ENCODE measurements at regions not wholly inside any gene's neighbourhood (a gene's known extent, or its start where the extent isn't known, plus 50 kb on each side); places are given as distances from the start of the nearest gene placed in this dataset.

- no peak for TF ChIP-seq CTCF (IDR thresholded peaks at IDR 0.05; ENCODE audit: borderline replicate concordance, extremely low read depth, insufficient read depth)
- no peaks in the 10 kb centered on the region for H3K9me3 ChIP-seq (ENCODE audit: control insufficient read depth in 2 of 3, insufficient read depth in 1 of 3, low read length in 3 of 3)
- DNase-seq (peak in 1 of 5 donors; percentile 32), FAIRE-seq (no peak)
- H3K4me3 ChIP-seq (ENCODE audit: low read length in 3 of 3) = no peak overlapping the region
- no peaks in the 10 kb centered on the region for H3K36me3 ChIP-seq (ENCODE audit: control insufficient read depth in 2 of 3, insufficient read depth in 3 of 3, low read length in 3 of 3)
- H3K27me3 ChIP-seq (ENCODE audit: control insufficient read depth, insufficient read depth, low read length) = no peaks in the 10 kb centered on the region
- no peak overlapping the region for H3K27ac ChIP-seq (ENCODE audit: low read depth in 2 of 2, low read length in 2 of 2)
- peaks cover 0 to 20% (median 17%) of the 10 kb centered on the region in 3 donors for H3K4me1 ChIP-seq (ENCODE audit: control insufficient read depth in 2 of 3, insufficient read depth in 2 of 3, low read depth in 1 of 3, low read length in 3 of 3)
- no peak overlapping the region for H3K9ac ChIP-seq (ENCODE audit: low read length in 3 of 3)
- intact Hi-C loops (cut with DNase I) = no loop called here
Observed at GRCh38 chr5:134463176-134463720, 51.6 kb upstream of the CDKN2AIPNL start.

GRCh38 chr5:134462761-134463160, 51.1 kb upstream of the CDKN2AIPNL start:
- intact Hi-C loops (cut with DNase I) = no loop called here

GRCh38 chr5:134462047-134462575, 50.4 kb upstream of the CDKN2AIPNL start:
- no peak overlapping the region for H3K9ac ChIP-seq (ENCODE audit: low read length in 3 of 3)
- TF ChIP-seq CTCF (IDR thresholded peaks at IDR 0.05; ENCODE audit: borderline replicate concordance, extremely low read depth, insufficient read depth) = no peak
- H3K36me3 ChIP-seq (ENCODE audit: control insufficient read depth in 2 of 3, insufficient read depth in 3 of 3, low read length in 3 of 3) = no peaks in the 10 kb centered on the region
- FAIRE-seq = no peak
- H3K27me3 ChIP-seq (ENCODE audit: control insufficient read depth, insufficient read depth, low read length) = no peaks in the 10 kb centered on the region
- no peak overlapping the region for H3K4me3 ChIP-seq (ENCODE audit: low read length in 3 of 3)
- peak in 2 of 5 donors; percentile 47 to 50 for DNase-seq
- intact Hi-C loops (cut with DNase I) = no loop called here
- H3K27ac ChIP-seq (ENCODE audit: low read depth in 2 of 2, low read length in 2 of 2) = no peak overlapping the region
- H3K9me3 ChIP-seq (ENCODE audit: control insufficient read depth in 2 of 3, insufficient read depth in 1 of 3, low read length in 3 of 3) = no peaks in the 10 kb centered on the region
- H3K4me1 ChIP-seq (ENCODE audit: control insufficient read depth in 2 of 3, insufficient read depth in 2 of 3, low read depth in 1 of 3, low read length in 3 of 3) = peaks cover 0 to 22% (median 17%) of the 10 kb centered on the region in 3 donors

More at GRCh38 chr5:134462761-134463160, 51.1 kb upstream of the CDKN2AIPNL start:
- no peak overlapping the region for H3K9ac ChIP-seq (ENCODE audit: low read length in 3 of 3)
- H3K4me3 ChIP-seq (ENCODE audit: low read length in 3 of 3) = no peak overlapping the region
- H3K27me3 ChIP-seq (ENCODE audit: control insufficient read depth, insufficient read depth, low read length) = no peaks in the 10 kb centered on the region
- no peaks in the 10 kb centered on the region for H3K36me3 ChIP-seq (ENCODE audit: control insufficient read depth in 2 of 3, insufficient read depth in 3 of 3, low read length in 3 of 3)
- no peak for FAIRE-seq
- TF ChIP-seq CTCF (IDR thresholded peaks at IDR 0.05; ENCODE audit: borderline replicate concordance, extremely low read depth, insufficient read depth) = no peak
- peak in 1 of 5 donors; percentile 35 for DNase-seq
- H3K9me3 ChIP-seq (ENCODE audit: control insufficient read depth in 2 of 3, insufficient read depth in 1 of 3, low read length in 3 of 3) = no peaks in the 10 kb centered on the region
- peaks cover 0 to 22% (median 17%) of the 10 kb centered on the region in 3 donors for H3K4me1 ChIP-seq (ENCODE audit: control insufficient read depth in 2 of 3, insufficient read depth in 2 of 3, low read depth in 1 of 3, low read length in 3 of 3)
- H3K27ac ChIP-seq (ENCODE audit: low read depth in 2 of 2, low read length in 2 of 2) = no peak overlapping the region
